NB4 (cell line): ENCODE measurements at regions not wholly inside any gene's neighbourhood (a gene's known extent, or its start where the extent isn't known, plus 50 kb on each side); places are given as distances from the start of the nearest gene placed in this dataset.

Experiments
- CTCF ChIP-seq: IDR thresholded peaks from one replicate; pipeline ENCODE4 v1.5.1; 2012; ENCODE audit warnings: low read depth, low read length
- MAX ChIP-seq: IDR thresholded peaks from 2 replicates; pipeline ENCODE4 v1.6.1; 2011; ENCODE audit warnings: low read depth, low read length
- POLR2A ChIP-seq: IDR thresholded peaks from 2 replicates; pipeline ENCODE4 v1.6.1; 2011; ENCODE audit warnings: mild to moderate bottlenecking; ENCODE audit not compliant: insufficient read length; ENCODE audit errors: extremely low read depth

GRCh38 chr10:63825111-63825510 is 303.9 kb downstream of the REEP3 start:
- no peak for TF ChIP-seq CTCF
- TF ChIP-seq POLR2A = no peak
- no peak for TF ChIP-seq MAX
